ENCODE measurements at regions not wholly inside any gene's neighbourhood (a gene's known extent, or its start where the extent isn't known, plus 50 kb on each side); places are given as distances from the start of the nearest gene placed in this dataset.

DNA sequence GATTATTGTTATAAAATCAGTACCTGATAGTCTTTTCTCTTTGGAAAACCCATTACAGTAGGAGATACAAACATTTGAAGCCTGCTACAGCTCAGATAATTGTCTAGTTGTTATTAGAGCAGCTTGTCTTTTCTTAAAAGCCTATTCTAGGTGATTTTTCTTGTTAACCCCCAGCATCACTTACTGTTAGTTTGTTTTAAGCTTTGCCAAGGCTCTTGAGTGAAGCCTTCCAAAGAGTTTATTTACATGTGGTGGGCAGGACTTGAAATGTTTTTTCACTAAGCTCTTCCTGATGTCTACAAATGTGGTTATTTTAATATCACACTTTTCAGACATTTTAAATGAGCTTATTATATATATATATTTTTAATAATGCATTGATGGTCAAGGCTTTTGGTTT, 791.3 kb downstream of the PLCL1 start:
- TF ChIP-seq, protein P1, sequence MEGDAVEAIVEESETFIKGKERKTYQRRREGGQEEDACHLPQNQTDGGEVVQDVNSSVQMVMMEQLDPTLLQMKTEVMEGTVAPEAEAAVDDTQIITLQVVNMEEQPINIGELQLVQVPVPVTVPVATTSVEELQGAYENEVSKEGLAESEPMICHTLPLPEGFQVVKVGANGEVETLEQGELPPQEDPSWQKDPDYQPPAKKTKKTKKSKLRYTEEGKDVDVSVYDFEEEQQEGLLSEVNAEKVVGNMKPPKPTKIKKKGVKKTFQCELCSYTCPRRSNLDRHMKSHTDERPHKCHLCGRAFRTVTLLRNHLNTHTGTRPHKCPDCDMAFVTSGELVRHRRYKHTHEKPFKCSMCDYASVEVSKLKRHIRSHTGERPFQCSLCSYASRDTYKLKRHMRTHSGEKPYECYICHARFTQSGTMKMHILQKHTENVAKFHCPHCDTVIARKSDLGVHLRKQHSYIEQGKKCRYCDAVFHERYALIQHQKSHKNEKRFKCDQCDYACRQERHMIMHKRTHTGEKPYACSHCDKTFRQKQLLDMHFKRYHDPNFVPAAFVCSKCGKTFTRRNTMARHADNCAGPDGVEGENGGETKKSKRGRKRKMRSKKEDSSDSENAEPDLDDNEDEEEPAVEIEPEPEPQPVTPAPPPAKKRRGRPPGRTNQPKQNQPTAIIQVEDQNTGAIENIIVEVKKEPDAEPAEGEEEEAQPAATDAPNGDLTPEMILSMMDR (IDR thresholded peaks at IDR 0.05; ENCODE audit: insufficient read depth, low read depth, low read length), result no peak
- no peak for TF ChIP-seq EZH2 (IDR thresholded peaks at IDR 0.05; ENCODE audit: insufficient read depth, low read length)
- DNase-seq (ENCODE audit: low read depth), result no peak
- no peak overlapping the region for H2AFZ ChIP-seq (ENCODE audit: low read depth, low read length)
- H3K27me3 Mint-ChIP-seq (ENCODE audit: low read depth, unreplicated experiment), result no peaks in the 10 kb centered on the region
- no peak overlapping the region for H3K9ac ChIP-seq (ENCODE audit: low read length)
- no peaks in the 10 kb centered on the region for H3K4me1 ChIP-seq (ENCODE audit: insufficient read depth, low read length)
- no peak overlapping the region for H3K4me2 ChIP-seq (ENCODE audit: low read length)
- H3K4me1 Mint-ChIP-seq (ENCODE audit: low read depth, unreplicated experiment), result no peaks in the 10 kb centered on the region
- H3K79me2 ChIP-seq (ENCODE audit: insufficient read depth, low read length), result no peaks in the 10 kb centered on the region
- no peak overlapping the region for H3K27ac ChIP-seq (ENCODE audit: low read depth, low read length)
- no peaks in the 10 kb centered on the region for H3K9me3 ChIP-seq (ENCODE audit: insufficient read depth, low read depth, low read length)
- no peaks in the 10 kb centered on the region for H3K9me3 Mint-ChIP-seq (ENCODE audit: unreplicated experiment)
- H3K4me3 Mint-ChIP-seq (ENCODE audit: unreplicated experiment), result no peak overlapping the region
- H3K36me3 Mint-ChIP-seq (ENCODE audit: low read depth, unreplicated experiment), result no peaks in the 10 kb centered on the region
- H3K27ac Mint-ChIP-seq (ENCODE audit: unreplicated experiment), result no peak overlapping the region
- no peaks in the 10 kb centered on the region for H3K36me3 ChIP-seq (ENCODE audit: insufficient read depth, low read length)
- no peaks in the 10 kb centered on the region for H4K20me1 ChIP-seq (ENCODE audit: insufficient read depth, low read length)
- H3K4me3 ChIP-seq (ENCODE audit: insufficient read depth, low read depth, low read length), result no peak overlapping the region
- H3K27me3 ChIP-seq (ENCODE audit: insufficient read depth, low read length), result no peaks in the 10 kb centered on the region
- no peak for FAIRE-seq

DNA sequence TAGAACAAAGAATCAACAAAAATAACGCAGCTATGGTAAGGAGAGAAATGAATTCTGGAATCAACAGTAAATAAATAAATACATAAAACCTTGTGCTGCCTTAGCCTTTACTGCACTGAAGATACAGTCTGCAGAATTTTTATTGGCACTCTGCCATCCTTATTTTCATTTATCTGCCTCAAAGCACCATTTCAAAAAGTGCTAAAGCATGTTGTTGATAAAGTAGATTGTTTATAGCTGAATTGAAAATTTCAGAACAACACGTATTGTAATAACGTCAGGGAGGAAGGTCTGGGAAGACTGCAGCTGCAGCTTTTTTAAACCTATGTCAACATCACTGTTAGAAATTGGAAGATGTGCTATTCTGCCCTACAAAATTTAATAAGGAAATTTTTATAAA, 787.2 kb downstream of the PLCL1 start:
- no peak overlapping the region for H3K27ac ChIP-seq (ENCODE audit: low read depth, low read length)
- no peaks in the 10 kb centered on the region for H3K9me3 ChIP-seq (ENCODE audit: insufficient read depth, low read depth, low read length)
- H3K36me3 Mint-ChIP-seq (ENCODE audit: low read depth, unreplicated experiment), result no peaks in the 10 kb centered on the region
- no peak overlapping the region for H3K27ac Mint-ChIP-seq (ENCODE audit: unreplicated experiment)
- no peak for TF ChIP-seq EZH2 (IDR thresholded peaks at IDR 0.05; ENCODE audit: insufficient read depth, low read length)
- TF ChIP-seq, protein P1 (IDR thresholded peaks at IDR 0.05; ENCODE audit: insufficient read depth, low read depth, low read length), result no peak
- no peaks in the 10 kb centered on the region for H4K20me1 ChIP-seq (ENCODE audit: insufficient read depth, low read length)
- H3K4me1 ChIP-seq (ENCODE audit: insufficient read depth, low read length), result no peaks in the 10 kb centered on the region
- H3K79me2 ChIP-seq (ENCODE audit: insufficient read depth, low read length), result no peaks in the 10 kb centered on the region
- no peak overlapping the region for H3K4me2 ChIP-seq (ENCODE audit: low read length)
- no peaks in the 10 kb centered on the region for H3K4me1 Mint-ChIP-seq (ENCODE audit: low read depth, unreplicated experiment)
- DNase-seq (ENCODE audit: low read depth), result no peak
- H3K4me3 Mint-ChIP-seq (ENCODE audit: unreplicated experiment), result no peak overlapping the region
- no peaks in the 10 kb centered on the region for H3K9me3 Mint-ChIP-seq (ENCODE audit: unreplicated experiment)
- H3K4me3 ChIP-seq (ENCODE audit: insufficient read depth, low read depth, low read length), result no peak overlapping the region
- H3K9ac ChIP-seq (ENCODE audit: low read length), result no peak overlapping the region
- H2AFZ ChIP-seq (ENCODE audit: low read depth, low read length), result no peak overlapping the region
- H3K36me3 ChIP-seq (ENCODE audit: insufficient read depth, low read length), result no peaks in the 10 kb centered on the region
- no peaks in the 10 kb centered on the region for H3K27me3 ChIP-seq (ENCODE audit: insufficient read depth, low read length)
- H3K27me3 Mint-ChIP-seq (ENCODE audit: low read depth, unreplicated experiment), result no peaks in the 10 kb centered on the region
- no peak for FAIRE-seq

DNA sequence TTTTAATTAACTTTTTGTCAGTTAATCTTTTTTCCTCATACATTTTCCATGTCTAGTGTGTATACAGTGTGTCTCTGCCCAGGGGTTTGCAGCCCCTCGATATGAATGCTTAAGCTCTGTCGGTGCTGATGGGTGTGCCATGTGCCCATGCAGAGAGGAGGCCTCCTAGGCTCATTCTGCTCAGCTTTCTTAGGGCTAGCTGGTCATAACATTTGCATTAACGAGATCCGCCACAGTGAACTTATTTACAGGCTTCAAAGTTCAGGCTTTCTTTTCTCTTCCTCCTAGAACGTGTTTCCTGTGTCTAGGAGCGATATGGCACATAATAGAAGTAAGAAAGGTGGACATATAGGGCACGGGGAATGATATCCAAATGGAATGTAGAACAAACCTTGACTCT, 783.3 kb downstream of the PLCL1 start:
- DNase-seq (ENCODE audit: low read depth), result no peak
- Mint-ChIP-seq H3K9me3 (ENCODE audit: unreplicated experiment) (peaks cover 1% of the 10 kb centered on the region), H3K4me1 (ENCODE audit: low read depth, unreplicated experiment) (no peaks in the 10 kb centered on the region), H3K4me3 (ENCODE audit: unreplicated experiment) (no peak overlapping the region), H3K36me3 (ENCODE audit: low read depth, unreplicated experiment) (no peaks in the 10 kb centered on the region), H3K27me3 (ENCODE audit: low read depth, unreplicated experiment) (no peaks in the 10 kb centered on the region), H3K27ac (ENCODE audit: unreplicated experiment) (no peak overlapping the region)
- no peak overlapping the region for H3K27ac ChIP-seq (ENCODE audit: low read depth, low read length)
- TF ChIP-seq, protein P1 (IDR thresholded peaks at IDR 0.05; ENCODE audit: insufficient read depth, low read depth, low read length), result no peak
- TF ChIP-seq EZH2 (IDR thresholded peaks at IDR 0.05; ENCODE audit: insufficient read depth, low read length), result no peak
- H3K79me2 ChIP-seq (ENCODE audit: insufficient read depth, low read length), result no peaks in the 10 kb centered on the region
- H3K36me3 ChIP-seq (ENCODE audit: insufficient read depth, low read length), result no peaks in the 10 kb centered on the region
- H3K9me3 ChIP-seq (ENCODE audit: insufficient read depth, low read depth, low read length), result no peaks in the 10 kb centered on the region
- no peaks in the 10 kb centered on the region for H3K4me1 ChIP-seq (ENCODE audit: insufficient read depth, low read length)
- H4K20me1 ChIP-seq (ENCODE audit: insufficient read depth, low read length), result no peaks in the 10 kb centered on the region
- H2AFZ ChIP-seq (ENCODE audit: low read depth, low read length), result no peak overlapping the region
- FAIRE-seq, result no peak
- no peaks in the 10 kb centered on the region for H3K27me3 ChIP-seq (ENCODE audit: insufficient read depth, low read length)
- no peak overlapping the region for H3K9ac ChIP-seq (ENCODE audit: low read length)
- no peak overlapping the region for H3K4me2 ChIP-seq (ENCODE audit: low read length)
- H3K4me3 ChIP-seq (ENCODE audit: insufficient read depth, low read depth, low read length), result no peak overlapping the region
